SU-DHL-6 (cell line): ENCODE measurements at regions not wholly inside any gene's neighbourhood (a gene's known extent, or its start where the extent isn't known, plus 50 kb on each side); places are given as distances from the start of the nearest gene placed in this dataset.

Experiments used
- H2AFZ ChIP-seq: fragments of 200-600 bp; sonication (generic); 2 replicates; pipeline ENCODE4 v1.6.1; 2014; ENCODE audit warnings: low read depth, mild to moderate bottlenecking, moderate library complexity, mixed read lengths, antibody characterized with exemption, low read length; ENCODE audit not compliant: severe bottlenecking
- H3F3A ChIP-seq: fragments of 200-600 bp; shearing (Covaris generic); 2 replicates; pipeline ENCODE4 v1.6.0; 2016; ENCODE audit warnings: antibody characterized with exemption, mild to moderate bottlenecking; ENCODE audit not compliant: insufficient read depth
- H3K27ac ChIP-seq: fragments of 200-600 bp; sonication (generic); 2 replicates; pipeline ENCODE4 v1.5.1; 2016; ENCODE audit warnings: low read depth, mild to moderate bottlenecking, low read length, moderate library complexity, mixed read lengths
- H3K27me3 ChIP-seq: fragments of 200-600 bp; sonication (generic), shearing (Covaris generic); 2 replicates; pipeline ENCODE4 v1.6.0; 2014; ENCODE audit warnings: mild to moderate bottlenecking, low read length
- H3K36me3 ChIP-seq: fragments of 200-600 bp; sonication (generic); 2 replicates; pipeline ENCODE4 v1.6.1; 2014; ENCODE audit warnings: mild to moderate bottlenecking, low read length, mixed read lengths
- H3K4me2 ChIP-seq: fragments of 300-600, 200-600 bp; shearing (Covaris generic), sonication (generic); 2 replicates; pipeline ENCODE4 v1.6.0; 2014; ENCODE audit warnings: low read length, low read depth, mild to moderate bottlenecking; ENCODE audit not compliant: poor library complexity, severe bottlenecking
- H3K4me3 ChIP-seq: fragments of 200-600 bp; sonication (generic); 2 replicates; pipeline ENCODE4 v1.5.1; 2014; ENCODE audit warnings: antibody characterized with exemption, low read length, mild to moderate bottlenecking, mixed read lengths; ENCODE audit not compliant: insufficient read depth, poor library complexity, severe bottlenecking
- H3K79me2 ChIP-seq: fragments of 200-600 bp; sonication (generic); 2 replicates; pipeline ENCODE4 v1.6.1; 2014; ENCODE audit warnings: mild to moderate bottlenecking, low read length, moderate library complexity; ENCODE audit not compliant: insufficient read depth
- H3K9ac ChIP-seq: fragments of 200-600 bp; sonication (generic); 2 replicates; pipeline ENCODE4 v1.7.0; 2014; ENCODE audit warnings: mild to moderate bottlenecking, low read length
- H3K9me2 ChIP-seq: fragments of 200-600 bp; sonication (generic); replicated peaks from 2 replicates; pipeline ENCODE4 v1.6.1; 2014; ENCODE audit warnings: low read length; ENCODE audit not compliant: insufficient read depth
- H3K9me3 ChIP-seq: fragments of 200-600 bp; sonication (generic); 2 replicates; pipeline ENCODE4 v1.6.1; 2014; ENCODE audit warnings: low read length, mixed read lengths; ENCODE audit not compliant: insufficient read depth
- H4K20me1 ChIP-seq: fragments of 200-600 bp; sonication (generic); 2 replicates; pipeline ENCODE4 v1.6.1; 2014; ENCODE audit warnings: low read depth, mild to moderate bottlenecking, antibody characterized with exemption, low read length, moderate library complexity, mixed read lengths
- EZH2phosphoT487 ChIP-seq: fragments of 200-600 bp; sonication (generic), shearing (Covaris generic); conservative IDR thresholded peaks from 2 replicates; pipeline ENCODE4 v1.6.1; 2018; ENCODE audit warnings: mild to moderate bottlenecking, antibody characterized with exemption, low read length, moderate library complexity, mixed read lengths
- TF ChIP-seq, protein P1 (sequence below): fragments of 200-600 bp; sonication (generic); IDR thresholded peaks from one replicate; pipeline ENCODE4 v1.5.1; 2017; ENCODE audit warnings: antibody characterized with exemption, mild to moderate bottlenecking, low read length, moderate library complexity; ENCODE audit not compliant: insufficient read depth, poor library complexity, severe bottlenecking

DNA sequence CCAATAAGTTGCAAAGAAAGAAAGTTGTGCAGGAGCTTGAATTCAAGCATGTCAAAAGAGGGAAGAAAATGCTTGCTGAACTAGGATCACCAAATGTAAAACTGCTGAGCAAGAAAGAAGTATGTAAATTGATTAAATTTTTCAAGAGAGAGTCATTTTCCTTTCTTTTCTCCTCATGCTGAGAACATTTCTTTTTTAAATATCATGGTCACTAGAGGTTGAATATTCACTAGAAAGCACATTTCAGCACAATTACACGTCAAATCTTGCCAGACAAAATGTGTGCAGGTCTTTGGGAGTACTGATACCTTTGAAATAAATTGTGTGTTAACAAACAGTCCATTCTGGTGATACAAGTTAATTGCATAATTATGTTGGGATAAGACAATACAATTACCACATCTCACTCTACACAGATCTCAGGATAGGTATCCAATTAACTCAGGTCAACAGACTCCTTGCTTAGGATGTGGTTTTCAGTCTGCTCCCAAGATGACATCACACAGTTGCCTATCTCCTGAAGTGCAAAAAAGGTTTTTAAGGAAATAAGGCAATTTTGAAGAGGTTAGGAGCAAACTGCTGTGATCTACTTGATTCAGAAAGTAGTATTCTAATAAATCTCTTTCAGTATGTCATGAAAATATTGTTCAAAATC, 862.2 kb downstream of the RPS29 start:
- Histone ChIP-seq H3K9me3 (peaks cover 3% of the 10 kb centered on the region; the same call in 1 of the 2 replicates), H3F3A (no peaks in the 10 kb centered on the region), H3K9me2 (no peaks in the 10 kb centered on the region), H3K27me3 (no peaks in the 10 kb centered on the region), H3K4me3 (no peak overlapping the region), H3K27ac (no peak overlapping the region), H3K4me2 (no peak overlapping the region), H4K20me1 (no peaks in the 10 kb centered on the region), H2AFZ (no peak overlapping the region), H3K9ac (no peak overlapping the region), H3K36me3 (no peaks in the 10 kb centered on the region), H3K79me2 (no peaks in the 10 kb centered on the region)
- TF ChIP-seq, protein P1, sequence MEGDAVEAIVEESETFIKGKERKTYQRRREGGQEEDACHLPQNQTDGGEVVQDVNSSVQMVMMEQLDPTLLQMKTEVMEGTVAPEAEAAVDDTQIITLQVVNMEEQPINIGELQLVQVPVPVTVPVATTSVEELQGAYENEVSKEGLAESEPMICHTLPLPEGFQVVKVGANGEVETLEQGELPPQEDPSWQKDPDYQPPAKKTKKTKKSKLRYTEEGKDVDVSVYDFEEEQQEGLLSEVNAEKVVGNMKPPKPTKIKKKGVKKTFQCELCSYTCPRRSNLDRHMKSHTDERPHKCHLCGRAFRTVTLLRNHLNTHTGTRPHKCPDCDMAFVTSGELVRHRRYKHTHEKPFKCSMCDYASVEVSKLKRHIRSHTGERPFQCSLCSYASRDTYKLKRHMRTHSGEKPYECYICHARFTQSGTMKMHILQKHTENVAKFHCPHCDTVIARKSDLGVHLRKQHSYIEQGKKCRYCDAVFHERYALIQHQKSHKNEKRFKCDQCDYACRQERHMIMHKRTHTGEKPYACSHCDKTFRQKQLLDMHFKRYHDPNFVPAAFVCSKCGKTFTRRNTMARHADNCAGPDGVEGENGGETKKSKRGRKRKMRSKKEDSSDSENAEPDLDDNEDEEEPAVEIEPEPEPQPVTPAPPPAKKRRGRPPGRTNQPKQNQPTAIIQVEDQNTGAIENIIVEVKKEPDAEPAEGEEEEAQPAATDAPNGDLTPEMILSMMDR, result no peak
- TF ChIP-seq EZH2phosphoT487, result no peak

DNA sequence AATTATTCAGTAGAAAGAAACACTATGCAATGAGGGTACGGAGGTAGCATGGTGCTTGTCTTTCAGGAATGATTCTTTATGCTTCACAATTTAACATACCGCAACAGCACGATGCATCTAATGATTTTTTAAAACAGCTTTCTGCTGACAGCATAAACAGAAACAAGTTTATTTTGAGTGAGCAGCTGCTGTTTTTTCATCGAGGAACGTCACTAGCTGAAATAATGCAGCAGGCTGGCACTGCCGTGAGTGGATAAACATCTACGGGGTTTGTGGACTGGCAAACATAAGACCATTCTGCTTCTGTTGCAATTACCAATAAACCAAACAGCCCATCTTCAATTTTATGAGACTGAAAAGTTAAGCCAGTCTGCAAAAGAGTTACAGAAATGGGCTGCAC, 871.8 kb downstream of the RPS29 start:
- no peak overlapping the region for H3K4me3 ChIP-seq
- no peaks in the 10 kb centered on the region for H3K9me2 ChIP-seq
- TF ChIP-seq, protein P1, result no peak
- TF ChIP-seq EZH2phosphoT487, result no peak

GRCh38 chr14:48710133-48710532, 876.0 kb downstream of the RPS29 start:
- Histone ChIP-seq H3K4me3 (no peak overlapping the region), H3K9me2 (no peaks in the 10 kb centered on the region), H3K27me3 (no peaks in the 10 kb centered on the region), H3K4me2 (no peak overlapping the region), H2AFZ (no peak overlapping the region), H3K79me2 (no peaks in the 10 kb centered on the region), H3F3A (no peaks in the 10 kb centered on the region), H4K20me1 (no peaks in the 10 kb centered on the region), H3K36me3 (no peaks in the 10 kb centered on the region), H3K9me3 (no peaks in the 10 kb centered on the region), H3K27ac (no peak overlapping the region), H3K9ac (no peak overlapping the region)
- TF ChIP-seq, protein P1, result no peak
- no peak for TF ChIP-seq EZH2phosphoT487

More for the DNA sequence above, 871.8 kb downstream of the RPS29 start:
- Histone ChIP-seq H3K27me3 (no peaks in the 10 kb centered on the region), H3K4me2 (no peak overlapping the region), H3F3A (no peaks in the 10 kb centered on the region), H3K79me2 (no peaks in the 10 kb centered on the region), H3K36me3 (0 out of 2 replicates have a peak, but pooled peaks cover 2% of the 10 kb centered on the region), H2AFZ (no peak overlapping the region), H3K27ac (no peak overlapping the region), H3K9me3 (no peaks in the 10 kb centered on the region; the same call in 1 of the 2 replicates), H3K9ac (no peak overlapping the region), H4K20me1 (no peaks in the 10 kb centered on the region)
